HG03039 (cell line): ENCODE measurements at regions not wholly inside any gene's neighbourhood (a gene's known extent, or its start where the extent isn't known, plus 50 kb on each side); places are given as distances from the start of the nearest gene placed in this dataset.

Source experiments
- ATAC-seq: cut with Tn5 transposase; IDR thresholded peaks from one replicate; pipeline ENCODE4 v1.9.1; 2021; ENCODE audit warnings: mild to moderate bottlenecking, moderate library complexity; ENCODE audit not compliant: unreplicated experiment

- ATAC-seq: no peak
Observed at GRCh38 chr7:25994433-25994994, 157.5 kb upstream of the NFE2L3 start.

- ATAC-seq: no peak
Observed at GRCh38 chr7:25995216-25995615, 156.8 kb upstream of the NFE2L3 start.

GRCh38 chr7:25996006-25996408 lies 156.0 kb upstream of the NFE2L3 start:
- ATAC-seq: no peak

- no peak for ATAC-seq
Observed at GRCh38 chr7:25998499-25998898, 153.5 kb upstream of the NFE2L3 start.

- ATAC-seq: no peak
Observed at GRCh38 chr7:26000841-26001240, 151.2 kb upstream of the NFE2L3 start.

GRCh38 chr7:26001662-26002244 lies 150.2 kb upstream of the NFE2L3 start:
- no peak for ATAC-seq

- no peak for ATAC-seq
Observed at GRCh38 chr7:26005683-26006410, 146.2 kb upstream of the NFE2L3 start.

GRCh38 chr7:26006426-26006825 lies 145.6 kb upstream of the NFE2L3 start:
- ATAC-seq: no peak

- ATAC-seq: no peak
Observed at GRCh38 chr7:26007510-26007909, 144.5 kb upstream of the NFE2L3 start.

- no peak for ATAC-seq
Observed at GRCh38 chr7:26008428-26008827, 143.6 kb upstream of the NFE2L3 start.

- no peak for ATAC-seq
Observed at GRCh38 chr7:26011039-26011696, 140.8 kb upstream of the NFE2L3 start.

- no peak for ATAC-seq
Observed at GRCh38 chr7:26013551-26014083, 138.4 kb upstream of the NFE2L3 start.

GRCh38 chr7:26022982-26023381 lies 129.0 kb upstream of the NFE2L3 start:
- no peak for ATAC-seq

GRCh38 chr7:26029911-26030310 lies 122.1 kb upstream of the NFE2L3 start:
- ATAC-seq: no peak

GRCh38 chr7:26034391-26034790 lies 117.6 kb upstream of the NFE2L3 start:
- ATAC-seq: no peak

GRCh38 chr7:26035552-26035951 lies 116.4 kb upstream of the NFE2L3 start:
- no peak for ATAC-seq

- ATAC-seq: no peak
Observed at GRCh38 chr7:26036092-26036491, 115.9 kb upstream of the NFE2L3 start.

- ATAC-seq: no peak
Observed at GRCh38 chr7:26038201-26038990, 113.6 kb upstream of the NFE2L3 start.

- no peak for ATAC-seq
Observed at GRCh38 chr7:26040085-26040484, 111.9 kb upstream of the NFE2L3 start.

GRCh38 chr7:26042237-26042636 lies 109.8 kb upstream of the NFE2L3 start:
- ATAC-seq: no peak

GRCh38 chr7:26043801-26044200 lies 108.2 kb upstream of the NFE2L3 start:
- no peak for ATAC-seq
